GM23338 (cell line): ENCODE measurements at regions not wholly inside any gene's neighbourhood (a gene's known extent, or its start where the extent isn't known, plus 50 kb on each side); places are given as distances from the start of the nearest gene placed in this dataset.

ENCODE experiments used
- CTCF ChIP-seq, 2 experiments: fragments of 200-600 bp in 1 of 2; sonication (generic) in 1 of 2; conservative IDR thresholded peaks; 2 replicates each; pipeline versions ENCODE4 v1.5.1 to v1.6.1; 2016 to 2017; ENCODE audit warnings: antibody characterized with exemption in 2 of 2, low read depth in 2 of 2, mild to moderate bottlenecking in 2 of 2, moderate library complexity in 1 of 2
- EZH2 ChIP-seq: fragments of 200-600 bp; sonication (generic); IDR thresholded peaks from one replicate; pipeline ENCODE4 v1.8.0; 2017; ENCODE audit warnings: antibody characterized with exemption, mild to moderate bottlenecking, low read depth; ENCODE audit not compliant: unreplicated experiment
- EZH2phosphoT487 ChIP-seq: fragments of 200-600 bp; sonication (generic); IDR thresholded peaks from one replicate; pipeline ENCODE4 v1.8.1; 2018; ENCODE audit warnings: antibody characterized with exemption; ENCODE audit not compliant: unreplicated experiment
- NANOG ChIP-seq: IDR thresholded peaks from 2 replicates; pipeline ENCODE4 v1.6.1; 2016; ENCODE audit warnings: antibody characterized with exemption, borderline replicate concordance
- POLR2AphosphoS5 ChIP-seq: IDR thresholded peaks from 2 replicates; pipeline ENCODE4 v1.6.1; 2016; ENCODE audit warnings: antibody characterized with exemption, low read depth

- no peak for TF ChIP-seq EZH2phosphoT487
- no peak for TF ChIP-seq CTCF (conservative IDR thresholded peaks at IDR 0.05; ENCODE audit: low read depth in 2 of 2)
- TF ChIP-seq NANOG: no peak
- TF ChIP-seq EZH2: no peak
- TF ChIP-seq POLR2AphosphoS5: no peak
Measured at GRCh38 chr6:147826698-147827097, 318.2 kb downstream of the SAMD5 start.
